Transverse colon (tissue), 4 donors: ENCODE measurements at regions not wholly inside any gene's neighbourhood (a gene's known extent, or its start where the extent isn't known, plus 50 kb on each side); places are given as distances from the start of the nearest gene placed in this dataset.
"Not testable (repeated sequence)": the region's sequence is repeated elsewhere in the genome, so short reads cannot be mapped to it uniquely, and the experiment has no call there.

Experiments used
- DNase-seq: peaks from one replicate; pipeline ENCODE4 v3.0.0-alpha.2; 2019
- H3K27ac ChIP-seq, 4 donors: fragments of 200-600 bp; sonication (generic); 2 replicates each; pipeline ENCODE4 v1.5.1; 2016 to 2018; ENCODE audit warnings: inconsistent platforms in 4 of 4
- H3K27me3 ChIP-seq: fragments of 200-600 bp; sonication (generic); 2 replicates; pipeline ENCODE4 v1.5.1; 2017; ENCODE audit warnings: inconsistent platforms
- H3K36me3 ChIP-seq, 4 donors: fragments of 200-600 bp; sonication (generic); 2 replicates each; pipeline ENCODE4 v1.5.1; 2017 to 2019; ENCODE audit warnings: inconsistent platforms in 4 of 4
- H3K4me1 ChIP-seq, 4 donors: fragments of 200-600 bp; sonication (generic); 2 replicates each; pipeline ENCODE4 v1.5.1; 2017 to 2020; ENCODE audit warnings: inconsistent platforms in 4 of 4
- H3K4me3 ChIP-seq, 4 donors: fragments of 200-600 bp; sonication (generic); 1 replicate in 1 of 4; 2 replicates in 3 of 4; pipeline versions ENCODE4 v1.5.1 to v1.6.1; 2017 to 2019; ENCODE audit warnings: inconsistent platforms in 4 of 4
- H3K9me3 ChIP-seq, 2 donors: fragments of 200-600 bp; sonication (generic); 2 replicates each; pipeline ENCODE4 v1.5.1; 2017 to 2019; ENCODE audit warnings: inconsistent platforms in 2 of 2
- WGBS, 2 donors: methylation state at CpG; one replicate each; pipeline ENCODE4 v1.1.5; 2018; ENCODE audit warnings: low coverage in 1 of 2; 5-methylcytosine and 5-hydroxymethylcytosine counted together
- in situ Hi-C, 4 donors: fragments of 200-750 bp; cut with MboI; loops; one replicate each; pipeline versions ENCODE4 v1.15.0 to v1.15.1; 2017; ENCODE audit warnings: low sequenced_read_pairs in 3 of 4, low pct_ligation_motif_present in 1 of 4, low pct_unique_long_range_greater_than_20kb in 1 of 4
- intact Hi-C: fragments of 100-400 bp; cut with DNase I; formaldehyde crosslinking; loops from one replicate; pipeline ENCODE4 v1.15.1; 2023; ENCODE audit warnings: low total_unique reads

DNA sequence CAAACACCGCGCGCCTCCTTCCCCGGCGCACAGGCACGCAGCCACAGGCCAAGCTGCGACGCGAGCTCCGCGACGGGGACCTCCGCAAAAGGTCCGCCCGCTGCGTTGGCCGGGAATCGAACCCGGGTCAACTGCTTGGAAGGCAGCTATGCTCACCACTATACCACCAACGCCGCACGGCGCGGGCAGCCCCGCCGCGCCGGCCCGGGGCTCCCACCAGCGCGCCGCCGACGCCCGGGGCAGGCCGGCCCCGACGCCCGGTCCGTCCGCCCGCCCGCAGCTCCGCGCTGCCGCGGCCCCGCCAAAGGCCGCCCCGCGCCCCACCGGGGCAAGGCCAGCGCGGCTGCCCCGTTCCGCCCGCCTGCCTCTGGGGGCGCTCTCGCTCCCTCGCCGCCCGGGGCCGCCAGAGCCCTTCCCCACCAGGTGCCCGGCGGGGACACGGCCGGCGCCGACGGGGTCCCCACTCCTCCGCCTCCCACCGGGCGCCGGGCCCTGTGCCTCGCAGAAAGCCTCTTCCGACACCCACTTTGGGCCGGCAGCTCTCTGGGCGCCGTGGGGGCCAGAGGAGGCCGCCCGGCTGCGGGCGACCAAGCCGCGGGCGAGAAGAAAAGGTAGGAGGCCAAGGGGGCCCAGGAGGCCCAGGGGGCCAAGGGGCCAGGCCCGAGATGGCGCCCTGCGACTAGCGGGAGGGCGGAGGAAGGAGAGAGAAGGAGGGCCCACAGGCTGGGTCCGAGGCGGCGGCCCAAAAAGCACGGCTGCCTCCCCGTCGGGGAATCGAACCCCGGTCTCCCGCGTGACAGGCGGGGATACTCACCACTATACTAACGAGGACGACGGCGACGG is 50.2 kb upstream of the FCGR2A start:
- H3K4me1 ChIP-seq, H3K36me3 ChIP-seq, DNase-seq, H3K27ac ChIP-seq, H3K27me3 ChIP-seq, H3K4me3 ChIP-seq, in situ Hi-C loops, H3K9me3 ChIP-seq, intact Hi-C loops: not testable (repeated sequence)
- no CpG with 5 or more reads among the region's 107 CpGs for WGBS, 2 donors

DNA sequence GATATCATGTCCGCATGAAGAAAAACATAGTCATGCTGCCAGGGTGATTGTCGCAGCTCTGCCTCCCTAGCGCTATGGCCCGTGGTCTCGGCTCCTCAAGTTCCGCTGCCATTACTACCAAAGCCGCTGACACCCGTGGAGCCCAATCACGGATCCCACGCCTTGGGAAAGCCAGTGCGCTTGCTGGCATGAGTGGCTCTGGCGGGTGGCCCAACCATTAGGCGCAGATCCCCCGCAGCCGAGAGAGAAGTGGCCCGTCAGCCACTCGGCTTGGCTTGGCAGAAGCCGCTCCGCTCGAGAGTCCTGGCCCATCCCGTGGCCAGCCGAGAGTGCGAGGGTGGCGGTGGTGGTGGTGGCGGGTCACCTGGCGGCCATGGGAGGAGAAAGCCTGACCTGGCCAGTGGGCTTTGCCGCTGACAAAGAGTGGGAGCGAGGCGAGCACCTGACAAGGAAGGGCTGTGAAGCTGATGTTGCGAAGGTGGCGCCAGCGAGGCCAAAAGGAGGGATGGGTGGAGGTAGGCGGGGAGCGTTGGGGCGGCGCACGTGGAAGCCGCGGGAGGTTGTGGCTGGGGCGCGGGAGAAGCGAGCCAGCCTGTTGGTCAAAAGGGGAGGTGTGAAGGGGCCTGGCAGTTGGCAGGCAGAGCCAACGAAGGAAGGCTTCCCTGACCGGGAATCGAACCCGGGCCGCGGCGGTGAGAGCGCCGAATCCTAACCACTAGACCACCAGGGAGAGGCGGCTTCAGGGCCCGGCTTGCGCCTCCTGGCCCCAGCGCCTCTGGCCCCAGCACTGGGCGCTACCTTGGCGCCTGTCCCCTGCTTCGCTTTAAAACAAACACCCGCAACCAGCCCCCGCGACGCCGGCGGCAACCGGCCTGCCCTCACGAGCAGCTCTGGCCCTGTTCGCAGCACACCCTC is 51.0 kb upstream of the FCGR2A start:
- in situ Hi-C loops, intact Hi-C loops, H3K36me3 ChIP-seq, H3K4me1 ChIP-seq, H3K4me3 ChIP-seq, H3K9me3 ChIP-seq, H3K27ac ChIP-seq, H3K27me3 ChIP-seq, DNase-seq: not testable (repeated sequence)
- WGBS, 2 donors, result 73% methylated on average over 3 of the region's 67 CpGs; no CpG with 5 or more reads in 1 of the 2 donors

DNA sequence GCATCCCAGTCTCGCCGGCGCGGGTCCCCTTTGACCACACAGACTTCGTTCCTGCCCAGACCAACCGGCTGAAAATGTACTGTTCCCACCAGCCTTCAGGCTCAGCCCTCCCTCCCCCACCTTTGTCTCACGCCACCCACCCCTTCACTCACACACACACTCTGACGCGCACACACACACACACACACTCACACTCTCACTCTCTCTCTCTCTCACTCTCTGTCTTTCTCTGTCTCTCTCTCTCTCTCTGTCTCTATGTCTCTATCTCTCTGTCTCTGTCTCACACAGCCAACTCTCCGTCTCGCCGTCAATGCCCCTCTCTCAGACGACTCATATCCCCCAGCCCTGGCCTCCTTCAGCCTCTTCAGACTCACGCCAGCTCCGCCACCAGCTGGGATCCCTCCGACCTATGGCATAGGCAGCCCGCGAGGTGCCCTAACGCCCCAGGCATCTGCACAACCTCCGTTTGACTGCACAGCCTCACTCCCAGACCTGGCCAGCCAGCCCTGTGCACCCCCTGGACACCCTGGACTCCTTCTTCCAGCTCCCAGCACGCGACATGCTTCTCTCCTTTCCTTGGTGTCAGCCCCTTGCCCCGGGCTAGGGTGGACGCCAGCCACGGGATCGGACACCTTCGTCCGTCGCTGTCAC is 53.4 kb upstream of the FCGR2A start:
- DNase-seq, intact Hi-C loops, in situ Hi-C loops, H3K27ac ChIP-seq, H3K36me3 ChIP-seq, H3K27me3 ChIP-seq, H3K9me3 ChIP-seq, H3K4me1 ChIP-seq, H3K4me3 ChIP-seq: not testable (repeated sequence)
- no CpG with 5 or more reads among the region's 29 CpGs for WGBS, 2 donors

DNA sequence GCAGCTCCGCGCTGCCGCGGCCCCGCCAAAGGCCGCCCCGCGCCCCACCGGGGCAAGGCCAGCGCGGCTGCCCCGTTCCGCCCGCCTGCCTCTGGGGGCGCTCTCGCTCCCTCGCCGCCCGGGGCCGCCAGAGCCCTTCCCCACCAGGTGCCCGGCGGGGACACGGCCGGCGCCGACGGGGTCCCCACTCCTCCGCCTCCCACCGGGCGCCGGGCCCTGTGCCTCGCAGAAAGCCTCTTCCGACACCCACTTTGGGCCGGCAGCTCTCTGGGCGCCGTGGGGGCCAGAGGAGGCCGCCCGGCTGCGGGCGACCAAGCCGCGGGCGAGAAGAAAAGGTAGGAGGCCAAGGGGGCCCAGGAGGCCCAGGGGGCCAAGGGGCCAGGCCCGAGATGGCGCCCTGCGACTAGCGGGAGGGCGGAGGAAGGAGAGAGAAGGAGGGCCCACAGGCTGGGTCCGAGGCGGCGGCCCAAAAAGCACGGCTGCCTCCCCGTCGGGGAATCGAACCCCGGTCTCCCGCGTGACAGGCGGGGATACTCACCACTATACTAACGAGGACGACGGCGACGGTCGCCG is 57.4 kb upstream of the FCGR2A start:
- H3K4me3 ChIP-seq, H3K27me3 ChIP-seq, in situ Hi-C loops, H3K36me3 ChIP-seq, DNase-seq, H3K4me1 ChIP-seq, H3K27ac ChIP-seq, intact Hi-C loops, H3K9me3 ChIP-seq: not testable (repeated sequence)
- no CpG with 5 or more reads among the region's 66 CpGs for WGBS, 2 donors

DNA sequence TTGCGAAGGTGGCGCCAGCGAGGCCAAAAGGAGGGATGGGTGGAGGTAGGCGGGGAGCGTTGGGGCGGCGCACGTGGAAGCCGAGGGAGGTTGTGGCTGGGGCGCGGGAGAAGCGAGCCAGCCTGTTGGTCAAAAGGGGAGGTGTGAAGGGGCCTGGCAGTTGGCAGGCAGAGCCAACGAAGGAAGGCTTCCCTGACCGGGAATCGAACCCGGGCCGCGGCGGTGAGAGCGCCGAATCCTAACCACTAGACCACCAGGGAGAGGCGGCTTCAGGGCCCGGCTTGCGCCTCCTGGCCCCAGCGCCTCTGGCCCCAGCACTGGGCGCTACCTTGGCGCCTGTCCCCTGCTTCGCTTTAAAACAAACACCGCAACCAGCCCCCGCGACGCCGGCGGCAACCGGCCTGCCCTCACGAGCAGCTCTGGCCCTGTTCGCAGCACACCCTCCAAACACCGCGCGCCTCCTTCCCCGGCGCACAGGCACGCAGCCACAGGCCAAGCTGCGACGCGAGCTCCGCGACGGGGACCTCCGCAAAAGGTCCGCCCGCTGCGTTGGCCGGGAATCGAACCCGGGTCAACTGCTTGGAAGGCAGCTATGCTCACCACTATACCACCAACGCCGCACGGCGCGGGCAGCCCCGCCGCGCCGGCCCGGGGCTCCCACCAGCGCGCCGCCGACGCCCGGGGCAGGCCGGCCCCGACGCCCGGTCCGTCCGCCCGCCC is 58.1 kb upstream of the FCGR2A start:
- H3K9me3 ChIP-seq, H3K27me3 ChIP-seq, H3K36me3 ChIP-seq, H3K4me1 ChIP-seq, H3K27ac ChIP-seq, in situ Hi-C loops, DNase-seq, H3K4me3 ChIP-seq, intact Hi-C loops: not testable (repeated sequence)
- no CpG with 5 or more reads among the region's 79 CpGs for WGBS, 2 donors

DNA sequence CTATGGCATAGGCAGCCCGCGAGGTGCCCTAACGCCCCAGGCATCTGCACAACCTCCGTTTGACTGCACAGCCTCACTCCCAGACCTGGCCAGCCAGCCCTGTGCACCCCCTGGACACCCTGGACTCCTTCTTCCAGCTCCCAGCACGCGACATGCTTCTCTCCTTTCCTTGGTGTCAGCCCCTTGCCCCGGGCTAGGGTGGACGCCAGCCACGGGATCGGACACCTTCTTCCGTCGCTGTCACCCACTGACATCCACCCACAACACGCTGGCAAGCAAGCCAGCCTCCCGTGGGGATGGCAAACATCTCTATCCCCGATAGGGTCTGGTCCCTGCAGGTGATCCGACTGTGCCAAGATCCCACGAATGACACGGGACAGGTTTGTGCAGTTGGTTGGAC is 60.5 kb upstream of the FCGR2A start:
- H3K4me3 ChIP-seq, H3K9me3 ChIP-seq, H3K36me3 ChIP-seq, H3K4me1 ChIP-seq, H3K27ac ChIP-seq, in situ Hi-C loops, intact Hi-C loops: not testable (repeated sequence)
- DNase-seq, result peak; percentile 19
- peaks cover 14% of the 10 kb centered on the region for H3K27me3 ChIP-seq
- 84 to 97% methylated on average over 6 to 14 of the region's 18 CpGs for WGBS, 2 donors

DNA sequence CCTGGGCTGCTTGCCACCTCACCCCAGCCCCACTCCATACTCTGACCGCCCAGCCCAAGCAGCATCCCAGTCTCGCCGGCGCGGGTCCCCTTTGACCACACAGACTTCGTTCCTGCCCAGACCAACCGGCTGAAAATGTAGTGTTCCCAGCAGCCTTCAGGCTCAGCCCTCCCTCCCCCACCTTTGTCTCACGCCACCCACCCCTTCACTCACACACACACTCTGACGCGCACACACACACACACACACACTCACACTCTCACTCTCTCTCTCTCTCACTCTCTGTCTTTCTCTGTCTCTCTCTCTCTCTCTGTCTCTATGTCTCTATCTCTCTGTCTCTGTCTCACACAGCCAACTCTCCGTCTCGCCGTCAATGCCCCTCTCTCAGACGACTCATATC is 61.0 kb upstream of the FCGR2A start:
- no CpG with 5 or more reads among the region's 14 CpGs for WGBS, 2 donors
- H3K36me3 ChIP-seq, H3K4me1 ChIP-seq, H3K4me3 ChIP-seq, DNase-seq, H3K27ac ChIP-seq, H3K9me3 ChIP-seq, in situ Hi-C loops, intact Hi-C loops: not testable (repeated sequence)
- peaks cover 19% of the 10 kb centered on the region for H3K27me3 ChIP-seq
